Transverse colon (tissue), 3 donors: ENCODE measurements at regions not wholly inside any gene's neighbourhood (a gene's known extent, or its start where the extent isn't known, plus 50 kb on each side); places are given as distances from the start of the nearest gene placed in this dataset.

Experiments used
- CTCF ChIP-seq, 5 experiments: fragments of 200-600 bp in 3 of 5; fragments of 450-650 bp in 2 of 5; sonication (generic) in 3 of 5; IDR thresholded peaks; 1 replicate in 2 of 5; 2 replicates in 3 of 5; pipeline ENCODE4 v1.5.1; 2016 to 2017; ENCODE audit warnings: antibody characterized with exemption in 5 of 5, inconsistent platforms in 3 of 5, mild to moderate bottlenecking in 2 of 5, moderate library complexity in 1 of 5
- EP300 ChIP-seq: sonication (generic); formaldehyde crosslinking; IDR thresholded peaks from one replicate; pipeline ENCODE4 v1.6.1; 2017; ENCODE audit warnings: antibody characterized with exemption, low read depth
- POLR2A ChIP-seq: fragments of 450-650 bp; IDR thresholded peaks from one replicate; pipeline ENCODE4 v1.6.1; 2016; ENCODE audit warnings: antibody characterized with exemption, mild to moderate bottlenecking, moderate library complexity

GRCh38 chr3:101950985-101951733 is 101.8 kb downstream of the NFKBIZ start:
- TF ChIP-seq CTCF (IDR thresholded peaks at IDR 0.05) (no peak), POLR2A (no peak), EP300 (no peak)
